ENCODE measurements at regions not wholly inside any gene's neighbourhood (a gene's known extent, or its start where the extent isn't known, plus 50 kb on each side); places are given as distances from the start of the nearest gene placed in this dataset.

- Mint-ChIP-seq H3K4me3 (no peak overlapping the region), H3K4me1 (peaks cover 25% of the 10 kb centered on the region), H3K9me3 (ENCODE audit: insufficient read depth) (no peaks in the 10 kb centered on the region), H3K27ac (no peak overlapping the region), H3K27me3 (peaks cover under 1% of the 10 kb centered on the region)
- peaks cover 0 to under 1% (median 0%) of the 10 kb centered on the region in 3 donors for H3K9me3 ChIP-seq (ENCODE audit: control extremely low read depth in 1 of 3, control insufficient read depth in 2 of 3, insufficient read depth in 1 of 3, low read length in 2 of 3)
- H3K27me3 ChIP-seq (replicated peaks in 1 of 4; ENCODE audit: control extremely low read depth in 1 of 4, control insufficient read depth in 3 of 4, insufficient read depth in 4 of 4, low read length in 3 of 4), result no peaks in the 10 kb centered on the region
- peaks cover 20 to 21% of the 10 kb centered on the region in 2 donors for H3K4me1 ChIP-seq (ENCODE audit: control insufficient read depth in 2 of 2, insufficient read depth in 2 of 2, low read length in 2 of 2)
- TF ChIP-seq EZH2 (IDR thresholded peaks at IDR 0.05; ENCODE audit: borderline replicate concordance, insufficient read depth, low read depth, low read length, poor library complexity, severe bottlenecking) (no peak), CTCF (IDR thresholded peaks at IDR 0.05) (no peak)
- no peaks in the 10 kb centered on the region for H4K20me1 ChIP-seq (ENCODE audit: control insufficient read depth, insufficient read depth, low read length, poor library complexity, severe bottlenecking)
- no peaks in the 10 kb centered on the region for H3K79me2 ChIP-seq (ENCODE audit: control insufficient read depth, insufficient read depth, low read length)
- H3K36me3 ChIP-seq (replicated peaks in 1 of 2; ENCODE audit: control extremely low read depth in 1 of 2, control insufficient read depth in 1 of 2, extremely low read depth in 1 of 2, insufficient read depth in 2 of 2, low read length in 1 of 2), result no peaks in the 10 kb centered on the region
- POLR2A ChIA-PET, result no interaction called here
- no peak overlapping the region for H3K27ac ChIP-seq (ENCODE audit: low read length in 2 of 2)
- no peak overlapping the region for H3K4me2 ChIP-seq (replicated peaks; ENCODE audit: low read depth, low read length, poor library complexity, severe bottlenecking)
- CTCF ChIA-PET, result no interaction called here
- no peak overlapping the region for H3K9ac ChIP-seq (ENCODE audit: low read length)
- intact Hi-C loops (cut with micrococcal nuclease), result no loop called here
- H2AFZ ChIP-seq (ENCODE audit: insufficient read depth, low read depth, low read length, poor library complexity, severe bottlenecking), result no peak overlapping the region
- H3K4me3 ChIP-seq (ENCODE audit: control extremely low read depth in 1 of 5, extremely low read depth in 1 of 5, insufficient read depth in 1 of 5, low read depth in 2 of 5, low read length in 4 of 5), result no peak overlapping the region
- no peak for ATAC-seq (ENCODE audit: low read depth)
- no peak for DNase-seq
- WGBS (ENCODE audit: insufficient coverage), result 100% methylated on average over 1 of the region's 3 CpGs
Measured at GRCh38 chr1:68361346-68361910, 88.3 kb downstream of the RPE65 start.

GRCh38 chr1:68359045-68359444 lies 90.7 kb downstream of the RPE65 start:
- Histone ChIP-seq H3K4me2 (replicated peaks; ENCODE audit: low read depth, low read length, poor library complexity, severe bottlenecking) (peak overlapping the region; percentile 62), H3K9me3 (ENCODE audit: control extremely low read depth in 1 of 3, control insufficient read depth in 2 of 3, insufficient read depth in 1 of 3, low read length in 2 of 3) (peaks cover 0 to 3% (median 0%) of the 10 kb centered on the region in 3 donors), H2AFZ (ENCODE audit: insufficient read depth, low read depth, low read length, poor library complexity, severe bottlenecking) (peak overlapping the region; percentile 65), H3K4me3 (ENCODE audit: control extremely low read depth in 1 of 5, extremely low read depth in 1 of 5, insufficient read depth in 1 of 5, low read depth in 2 of 5, low read length in 4 of 5) (no peak overlapping the region), H3K79me2 (ENCODE audit: control insufficient read depth, insufficient read depth, low read length) (no peaks in the 10 kb centered on the region), H3K27ac (ENCODE audit: low read length in 2 of 2) (peak overlapping the region; percentile 55 to 74), H3K27me3 (replicated peaks in 1 of 4; ENCODE audit: control extremely low read depth in 1 of 4, control insufficient read depth in 3 of 4, insufficient read depth in 4 of 4, low read length in 3 of 4) (no peaks in the 10 kb centered on the region), H3K4me1 (ENCODE audit: control insufficient read depth in 2 of 2, insufficient read depth in 2 of 2, low read length in 2 of 2) (peaks cover 20 to 21% of the 10 kb centered on the region in 2 donors), H3K36me3 (replicated peaks in 1 of 2; ENCODE audit: control extremely low read depth in 1 of 2, control insufficient read depth in 1 of 2, extremely low read depth in 1 of 2, insufficient read depth in 2 of 2, low read length in 1 of 2) (no peaks in the 10 kb centered on the region), H4K20me1 (ENCODE audit: control insufficient read depth, insufficient read depth, low read length, poor library complexity, severe bottlenecking) (no peaks in the 10 kb centered on the region), H3K9ac (ENCODE audit: low read length) (no peak overlapping the region)
- Mint-ChIP-seq H3K27ac (no peak overlapping the region), H3K4me1 (peaks cover 25% of the 10 kb centered on the region), H3K9me3 (ENCODE audit: insufficient read depth) (no peaks in the 10 kb centered on the region), H3K27me3 (no peaks in the 10 kb centered on the region), H3K4me3 (peak overlapping the region; percentile 78)
- ATAC-seq (ENCODE audit: low read depth) (no peak), DNase-seq (no peak)
- TF ChIP-seq EZH2 (IDR thresholded peaks at IDR 0.05; ENCODE audit: borderline replicate concordance, insufficient read depth, low read depth, low read length, poor library complexity, severe bottlenecking), result no peak
- TF ChIP-seq CTCF (IDR thresholded peaks at IDR 0.05), result no peak
- POLR2A ChIA-PET, result no interaction called here
- CTCF ChIA-PET, result interaction anchor here (0.9 kb wide), 1 partner anchor 13 kb away, joined by 3 read pairs; no protein-coding TSS in a partner anchor
- WGBS (ENCODE audit: insufficient coverage), result no CpG with 5 or more reads among the region's 2 CpGs
- intact Hi-C loops (cut with micrococcal nuclease), result no loop called here

Data from B cell (primary cell).